SK-N-SH (cell line): ENCODE measurements at regions not wholly inside any gene's neighbourhood (a gene's known extent, or its start where the extent isn't known, plus 50 kb on each side); places are given as distances from the start of the nearest gene placed in this dataset.

ENCODE experiments used
- EP300 ChIP-seq, 2 experiments: IDR thresholded peaks; 2 replicates each; pipeline versions ENCODE4 v1.4.0 to v1.6.1; 2012; ENCODE audit warnings: borderline replicate concordance in 1 of 2, low read depth in 1 of 2, low read length in 1 of 2
- EZH2phosphoT487 ChIP-seq: fragments of 200-600 bp; sonication (generic); IDR thresholded peaks from 2 replicates; pipeline ENCODE4 v1.6.1; 2017; ENCODE audit warnings: low read depth, mixed run types, mild to moderate bottlenecking, antibody characterized with exemption, moderate library complexity, borderline replicate concordance
- MXI1 ChIP-seq: IDR thresholded peaks from 2 replicates; pipeline ENCODE4 v1.6.1; 2012; ENCODE audit warnings: mild to moderate bottlenecking, low read depth, low read length, improper control_type of control experiment
- NFIC ChIP-seq: IDR thresholded peaks from 2 replicates; pipeline ENCODE4 v1.4.0; 2012; ENCODE audit warnings: borderline replicate concordance
- POLR2AphosphoS5 ChIP-seq: IDR thresholded peaks from 2 replicates; pipeline ENCODE4 v1.6.1; 2012; ENCODE audit warnings: low read depth, low read length
- YY1 ChIP-seq: IDR thresholded peaks from 2 replicates; pipeline ENCODE4 v1.4.0; 2012; ENCODE audit warnings: low read depth, mild to moderate bottlenecking
- TF ChIP-seq, protein P1 (sequence below): fragments of 150-350 bp; IDR thresholded peaks from 2 replicates; pipeline ENCODE4 v1.6.1; 2017; ENCODE audit warnings: antibody characterized with exemption, low read length, low read depth, borderline replicate concordance
- TF ChIP-seq, protein P2 (sequence below): IDR thresholded peaks from 2 replicates; pipeline ENCODE4 v1.4.0; 2012; ENCODE audit warnings: low read depth
- TF ChIP-seq, protein P3 (sequence below): fragments of 200-600 bp; sonication (generic); IDR thresholded peaks from 2 replicates; pipeline ENCODE4 v1.6.1; 2017; ENCODE audit warnings: antibody characterized with exemption, mild to moderate bottlenecking, moderate library complexity

DNA sequence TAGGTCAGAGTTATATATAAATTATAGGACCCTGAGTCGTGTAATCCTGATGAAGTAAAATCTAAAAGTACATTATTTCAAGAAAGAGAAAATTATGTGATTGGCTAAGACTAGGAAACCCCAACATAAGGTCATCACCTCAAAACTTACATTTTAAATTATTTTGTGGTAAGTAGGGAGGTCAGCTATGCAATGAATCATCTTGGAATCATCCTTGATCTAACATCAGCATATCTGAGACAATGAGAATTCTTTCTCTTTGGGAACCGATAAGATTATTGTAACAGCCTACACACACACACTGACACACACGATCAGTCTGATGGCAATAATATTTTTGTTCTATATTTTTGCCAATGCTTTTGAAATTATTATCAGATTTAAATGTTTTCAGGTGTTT, 904.8 kb upstream of the CHAC2 start:
- TF ChIP-seq MXI1 (no peak), YY1 (no peak), EP300 (IDR thresholded peaks at IDR 0.05; ENCODE audit: borderline replicate concordance in 1 of 2, low read depth in 1 of 2, low read length in 1 of 2) (no peak), EZH2phosphoT487 (no peak), POLR2AphosphoS5 (no peak), NFIC (no peak)
- TF ChIP-seq, protein P1, sequence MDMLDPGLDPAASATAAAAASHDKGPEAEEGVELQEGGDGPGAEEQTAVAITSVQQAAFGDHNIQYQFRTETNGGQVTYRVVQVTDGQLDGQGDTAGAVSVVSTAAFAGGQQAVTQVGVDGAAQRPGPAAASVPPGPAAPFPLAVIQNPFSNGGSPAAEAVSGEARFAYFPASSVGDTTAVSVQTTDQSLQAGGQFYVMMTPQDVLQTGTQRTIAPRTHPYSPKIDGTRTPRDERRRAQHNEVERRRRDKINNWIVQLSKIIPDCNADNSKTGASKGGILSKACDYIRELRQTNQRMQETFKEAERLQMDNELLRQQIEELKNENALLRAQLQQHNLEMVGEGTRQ, result no peak
- TF ChIP-seq, protein P2, sequence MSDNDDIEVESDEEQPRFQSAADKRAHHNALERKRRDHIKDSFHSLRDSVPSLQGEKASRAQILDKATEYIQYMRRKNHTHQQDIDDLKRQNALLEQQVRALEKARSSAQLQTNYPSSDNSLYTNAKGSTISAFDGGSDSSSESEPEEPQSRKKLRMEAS, result no peak
- TF ChIP-seq, protein P3, sequence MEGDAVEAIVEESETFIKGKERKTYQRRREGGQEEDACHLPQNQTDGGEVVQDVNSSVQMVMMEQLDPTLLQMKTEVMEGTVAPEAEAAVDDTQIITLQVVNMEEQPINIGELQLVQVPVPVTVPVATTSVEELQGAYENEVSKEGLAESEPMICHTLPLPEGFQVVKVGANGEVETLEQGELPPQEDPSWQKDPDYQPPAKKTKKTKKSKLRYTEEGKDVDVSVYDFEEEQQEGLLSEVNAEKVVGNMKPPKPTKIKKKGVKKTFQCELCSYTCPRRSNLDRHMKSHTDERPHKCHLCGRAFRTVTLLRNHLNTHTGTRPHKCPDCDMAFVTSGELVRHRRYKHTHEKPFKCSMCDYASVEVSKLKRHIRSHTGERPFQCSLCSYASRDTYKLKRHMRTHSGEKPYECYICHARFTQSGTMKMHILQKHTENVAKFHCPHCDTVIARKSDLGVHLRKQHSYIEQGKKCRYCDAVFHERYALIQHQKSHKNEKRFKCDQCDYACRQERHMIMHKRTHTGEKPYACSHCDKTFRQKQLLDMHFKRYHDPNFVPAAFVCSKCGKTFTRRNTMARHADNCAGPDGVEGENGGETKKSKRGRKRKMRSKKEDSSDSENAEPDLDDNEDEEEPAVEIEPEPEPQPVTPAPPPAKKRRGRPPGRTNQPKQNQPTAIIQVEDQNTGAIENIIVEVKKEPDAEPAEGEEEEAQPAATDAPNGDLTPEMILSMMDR, result no peak
